Bone marrow (tissue), 2 donors: ENCODE measurements at regions not wholly inside any gene's neighbourhood (a gene's known extent, or its start where the extent isn't known, plus 50 kb on each side); places are given as distances from the start of the nearest gene placed in this dataset.
"Not testable (repeated sequence)": the region's sequence is repeated elsewhere in the genome, so short reads cannot be mapped to it uniquely, and the experiment has no call there.

Experiments used
- DNase-seq, 2 donors: peaks; one replicate each; lab custom pipeline; 2025; lab: John Stamatoyannopoulos, UW

- DNase-seq: no peak
Observed at GRCh38 chr6:66605011-66605410, 898.0 kb upstream of the EYS start.

GRCh38 chr6:66599541-66599940 lies 892.5 kb upstream of the EYS start:
- DNase-seq: no peak

DNA sequence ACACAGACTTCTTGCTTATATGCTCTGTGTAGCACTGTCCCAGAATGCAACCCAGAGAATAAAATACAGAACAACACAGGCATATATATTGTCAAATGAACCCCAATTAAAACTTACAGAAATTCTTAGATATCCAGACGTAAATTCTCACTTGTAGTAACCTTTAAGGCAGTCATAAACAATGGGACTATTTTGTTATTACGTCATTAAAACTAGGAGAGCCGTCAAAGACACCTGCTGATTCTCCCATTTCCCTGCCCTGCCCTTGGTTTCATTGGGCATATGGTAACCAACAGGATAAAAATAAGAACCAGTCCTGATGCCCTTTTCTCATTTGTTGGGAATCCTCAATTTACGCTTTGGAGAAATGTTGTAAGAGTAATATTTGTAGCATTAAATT lies 871.3 kb upstream of the EYS start:
- DNase-seq: no peak

DNA sequence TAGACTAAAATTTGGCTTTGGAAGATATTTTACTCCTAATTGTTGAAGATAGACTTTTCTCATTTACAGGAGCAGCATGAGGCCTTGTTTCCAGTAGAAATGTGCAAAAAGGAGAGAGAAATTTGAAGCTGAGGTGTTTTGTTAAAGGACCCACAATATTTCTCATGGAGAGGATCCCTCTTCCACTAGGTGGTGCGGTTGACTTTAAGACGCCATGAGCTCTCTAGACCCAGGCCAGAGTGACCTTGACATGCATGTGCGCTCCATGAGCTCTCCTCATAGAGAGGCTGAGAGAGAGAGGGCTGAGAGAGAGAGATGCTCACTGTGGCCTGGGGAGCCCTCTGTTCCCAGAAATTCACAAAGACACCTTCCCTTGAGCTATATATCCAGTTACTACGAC lies 861.2 kb upstream of the EYS start:
- no peak for DNase-seq

DNA sequence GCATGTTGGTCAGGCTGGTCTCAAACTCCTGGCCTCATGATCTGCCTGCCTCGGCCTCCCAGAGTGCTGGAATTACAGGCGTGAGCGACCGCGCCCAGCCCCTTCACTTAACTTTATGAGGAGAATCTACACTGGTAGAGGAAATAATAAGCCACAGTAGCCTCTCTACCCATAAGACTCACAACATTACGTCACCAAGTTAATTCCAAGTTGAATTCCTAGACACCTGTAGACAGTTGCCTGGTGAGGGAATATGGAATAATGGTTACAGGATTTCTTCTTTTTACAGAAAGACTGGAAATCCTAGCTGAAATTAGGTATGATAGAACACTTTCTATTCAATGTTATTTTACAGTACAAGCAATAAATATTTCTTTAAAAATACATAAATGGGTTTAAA lies 854.5 kb upstream of the EYS start:
- DNase-seq: no peak

DNA sequence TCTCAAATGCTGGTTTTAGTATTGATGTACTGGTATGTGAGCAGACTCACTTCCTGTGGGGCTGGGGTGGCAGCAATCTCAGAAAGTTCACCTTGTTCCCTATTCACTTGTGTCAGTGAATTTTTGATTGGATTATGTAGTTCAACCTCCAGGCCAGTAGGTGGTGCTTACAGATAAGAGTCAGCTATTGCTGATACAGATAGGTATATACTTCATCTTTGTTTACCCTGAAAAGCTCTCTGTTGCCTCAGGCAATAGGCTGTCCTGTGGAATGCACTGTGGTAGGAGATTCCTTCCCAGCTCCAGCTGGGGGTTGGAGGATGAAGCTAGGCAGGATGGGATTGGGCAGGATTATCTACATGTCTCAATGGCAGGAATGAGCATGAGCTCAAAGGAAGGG lies 851.2 kb upstream of the EYS start:
- DNase-seq: no peak

DNA sequence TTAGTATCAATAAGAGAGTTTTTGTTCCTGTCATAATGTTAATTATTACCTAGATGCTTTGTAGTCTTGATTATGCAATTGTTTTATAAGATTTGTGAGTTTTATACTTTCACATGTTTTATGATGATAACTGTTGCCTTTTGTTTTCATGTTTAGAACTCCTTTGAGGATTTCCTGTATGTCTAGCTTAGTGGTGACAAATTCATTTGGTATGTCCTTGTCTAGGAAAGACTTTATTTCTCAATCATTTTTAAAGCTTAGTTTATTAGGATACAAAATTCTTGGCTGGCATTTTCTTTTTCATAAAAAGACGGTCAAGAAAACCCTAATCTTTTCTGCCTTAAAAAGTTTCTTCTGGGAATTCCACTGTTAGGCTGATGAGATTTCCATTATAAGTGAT lies 849.9 kb upstream of the EYS start:
- no peak for DNase-seq

DNA sequence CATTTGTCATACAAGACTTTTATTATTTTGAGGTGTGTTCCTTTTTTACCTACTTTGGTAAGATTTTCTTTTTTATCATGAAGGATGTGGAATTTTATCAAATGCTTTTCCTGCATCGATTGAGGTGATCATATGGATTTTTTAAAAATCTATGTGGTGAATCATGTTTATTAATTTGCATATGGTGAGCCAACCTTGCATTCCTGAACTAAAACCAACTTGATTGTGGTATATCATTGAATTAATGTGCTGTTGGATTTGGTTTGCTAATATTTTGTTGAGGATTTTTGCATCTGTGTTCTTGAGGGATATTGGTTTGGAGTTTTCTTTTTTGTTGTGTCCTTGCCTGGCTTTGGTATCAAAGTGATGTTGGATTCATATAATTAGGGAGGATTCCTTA lies 848.1 kb upstream of the EYS start:
- DNase-seq: no peak

- no peak for DNase-seq
Observed at GRCh38 chr6:66553441-66553840, 846.4 kb upstream of the EYS start.

- no peak for DNase-seq
Observed at GRCh38 chr6:66538551-66539135, 831.6 kb upstream of the EYS start.

DNA sequence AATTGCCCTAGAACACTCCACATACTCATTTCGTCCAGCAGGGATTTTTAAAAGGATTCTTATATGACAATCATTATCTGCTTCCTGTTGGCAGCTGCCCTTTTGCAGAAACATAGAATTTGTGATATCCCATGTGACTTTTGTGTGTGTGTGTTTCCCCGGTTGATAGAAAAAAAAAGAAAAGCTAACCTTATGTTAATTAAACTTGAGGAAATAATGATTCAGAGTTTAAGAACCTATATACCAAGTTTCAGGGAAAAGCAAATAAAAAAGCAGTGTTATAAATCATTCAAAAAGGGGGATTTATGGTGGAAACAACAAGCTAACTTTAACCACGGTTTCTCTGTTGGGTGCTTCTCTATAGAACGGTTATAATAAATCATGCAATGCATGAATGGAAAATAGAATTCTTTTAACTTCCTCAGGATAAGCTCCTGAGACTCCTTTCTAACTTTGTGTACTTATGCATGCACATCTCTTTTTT lies 826.9 kb upstream of the EYS start:
- no peak for DNase-seq

DNA sequence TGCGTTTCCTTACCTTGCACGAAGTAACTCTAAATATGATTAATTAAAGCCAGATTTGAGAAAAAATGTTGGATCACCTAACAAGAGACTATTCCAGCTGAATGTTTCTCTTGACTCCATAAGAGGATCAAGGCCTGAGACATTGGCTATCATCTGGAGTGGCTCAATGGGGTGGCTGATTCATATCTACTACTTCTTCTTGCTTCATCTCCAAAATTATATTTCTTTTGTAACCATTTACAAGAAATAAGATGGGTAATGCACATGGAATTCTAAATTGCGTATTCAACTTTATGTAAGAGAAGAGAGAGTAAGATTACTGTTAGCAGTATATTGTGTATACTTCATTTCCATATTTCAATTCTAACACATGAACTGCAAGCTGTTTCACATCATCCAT lies 819.0 kb upstream of the EYS start:
- no peak for DNase-seq

DNA sequence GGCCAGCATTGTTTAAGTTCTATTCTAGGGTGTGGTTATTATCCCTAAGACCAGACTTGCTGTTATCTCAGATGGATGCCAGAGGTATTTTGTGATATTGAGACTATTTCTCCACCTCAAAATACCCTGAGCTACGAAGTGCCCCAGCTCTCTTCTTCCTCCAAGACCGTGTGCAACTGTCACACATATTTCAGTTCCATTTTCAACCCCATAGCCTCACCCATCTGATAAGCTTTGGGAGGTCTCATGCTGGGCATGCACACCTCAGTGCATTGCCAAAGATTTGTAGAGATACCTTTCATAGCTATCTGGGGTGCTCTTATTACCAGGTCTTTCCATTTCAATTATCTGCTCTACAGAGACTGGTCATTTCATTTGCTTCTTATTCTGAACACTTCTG lies 815.8 kb upstream of the EYS start:
- no peak for DNase-seq

DNA sequence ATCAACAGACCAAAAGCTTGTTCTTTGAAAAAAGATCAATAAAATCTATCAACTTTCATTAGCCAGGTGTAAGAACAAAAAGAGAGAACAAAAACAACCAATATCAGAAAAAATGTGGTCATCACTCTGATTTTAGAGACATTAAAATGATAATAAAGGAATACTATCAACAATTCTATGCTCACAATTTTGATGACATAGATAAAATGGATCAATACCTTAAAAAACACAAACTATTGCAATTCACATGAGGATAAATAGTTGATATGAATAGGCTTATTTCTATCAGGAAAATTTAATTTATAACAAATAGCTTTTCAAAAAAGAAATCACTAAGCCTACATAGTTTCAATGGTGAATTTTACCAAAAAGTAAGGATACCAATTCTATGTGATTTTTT lies 809.4 kb upstream of the EYS start:
- DNase-seq: no peak

GRCh38 chr6:66508433-66508832 lies 801.4 kb upstream of the EYS start:
- DNase-seq: no peak

DNA sequence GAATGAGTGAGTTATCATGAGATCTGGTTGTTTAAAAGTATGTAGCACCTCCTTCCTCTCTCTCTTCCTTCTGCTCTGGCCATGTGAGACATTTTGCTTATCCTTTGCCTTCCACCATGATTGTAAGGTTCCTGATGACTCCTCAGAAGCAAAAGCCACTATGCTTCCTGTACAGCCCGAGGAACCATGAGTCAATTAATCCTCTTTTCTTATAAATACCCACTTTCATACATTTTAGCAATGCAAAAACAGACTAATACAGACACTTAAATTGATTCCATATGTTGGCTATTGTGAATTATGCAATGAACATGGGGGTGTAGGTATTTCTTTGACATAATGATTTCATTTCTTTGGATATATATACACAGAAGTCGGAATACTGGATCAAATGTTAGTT lies 792.8 kb upstream of the EYS start:
- no peak for DNase-seq

DNA sequence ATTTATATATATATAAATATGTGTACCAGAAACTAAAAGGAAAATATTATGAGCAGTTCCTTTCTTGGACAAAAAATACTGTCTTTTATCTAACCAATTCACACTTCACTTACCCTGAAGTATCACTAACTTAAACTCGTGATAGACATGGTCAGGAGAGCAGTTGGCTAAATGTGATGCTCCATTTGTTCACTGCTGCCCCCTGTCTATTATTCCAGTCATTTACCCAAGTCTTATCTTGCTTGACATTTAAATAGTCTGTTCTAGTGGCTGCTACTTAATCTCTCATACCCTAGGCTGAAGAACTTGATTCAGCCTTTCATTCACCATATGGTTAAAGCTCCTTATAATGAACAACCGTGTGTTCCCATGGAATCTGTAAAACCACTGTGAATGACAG lies 789.6 kb upstream of the EYS start:
- no peak for DNase-seq

- DNase-seq: not testable (repeated sequence)
Observed at GRCh38 chr6:66494643-66495042, 787.6 kb upstream of the EYS start.

GRCh38 chr6:66489269-66489987 lies 782.4 kb upstream of the EYS start:
- no peak for DNase-seq

- DNase-seq: no peak
Observed at GRCh38 chr6:66481216-66481615, 774.2 kb upstream of the EYS start.

- no peak for DNase-seq
Observed at GRCh38 chr6:66478705-66479104, 771.7 kb upstream of the EYS start.

DNA sequence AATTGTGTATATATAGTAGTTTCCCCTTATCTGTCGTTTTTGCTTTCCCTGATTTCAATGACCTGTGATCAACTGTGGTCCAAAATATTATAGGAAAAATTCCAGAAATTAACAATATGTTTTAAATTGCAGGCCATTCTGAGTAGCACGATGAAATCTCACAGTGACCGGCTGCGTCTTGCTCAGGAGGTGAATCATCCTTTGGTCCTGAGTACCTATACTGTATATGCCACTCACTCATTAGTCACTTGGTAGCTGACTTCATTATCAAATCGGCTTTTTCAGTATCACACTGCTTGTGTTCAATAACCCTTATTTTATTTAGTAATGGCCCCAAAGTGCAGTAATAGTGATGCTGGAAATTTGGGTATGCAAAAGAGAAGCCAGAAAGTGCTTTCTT lies 728.3 kb upstream of the EYS start:
- DNase-seq: no peak

DNA sequence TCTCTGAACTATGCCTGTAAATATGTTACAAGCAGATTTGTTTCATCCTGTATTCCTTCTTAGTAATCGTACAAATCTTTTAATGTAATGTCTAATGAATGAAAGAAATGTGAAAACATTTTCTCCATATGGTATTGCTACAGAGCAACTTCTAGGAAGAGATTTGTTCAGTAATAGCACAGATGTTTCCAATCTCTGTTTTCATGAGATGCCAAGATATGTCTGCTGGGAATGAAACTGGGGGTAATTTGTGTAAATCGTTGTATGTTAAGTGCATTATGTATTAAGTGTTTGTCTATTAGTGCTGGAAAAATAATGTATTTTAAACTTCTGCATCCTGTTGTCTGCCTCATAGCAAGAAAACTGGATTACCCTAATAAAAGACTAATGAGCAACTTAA lies 722.2 kb upstream of the EYS start:
- DNase-seq: no peak

- no peak for DNase-seq
Observed at GRCh38 chr6:66423047-66423446, 716.0 kb upstream of the EYS start.
